ENCODE measurements at regions not wholly inside any gene's neighbourhood (a gene's known extent, or its start where the extent isn't known, plus 50 kb on each side); places are given as distances from the start of the nearest gene placed in this dataset.

GRCh38 chr1:244173769-244174168, 122.7 kb downstream of the ZBTB18 start:
- no peak for TF ChIP-seq CTCF (IDR thresholded peaks at IDR 0.05; ENCODE audit: insufficient read depth, low read depth, low read length)
- no peak for TF ChIP-seq EZH2 (IDR thresholded peaks at IDR 0.05; ENCODE audit: insufficient read depth, low read length)
